Stimulated activated CD8-positive, alpha-beta memory T cell treated with anti-CD3 and anti-CD28 coated beads, Interleukin-4, amount 100 ng/mL, for 48 hours (primary cell): ENCODE measurements at regions not wholly inside any gene's neighbourhood (a gene's known extent, or its start where the extent isn't known, plus 50 kb on each side); places are given as distances from the start of the nearest gene placed in this dataset.
"Not testable (repeated sequence)": the region's sequence is repeated elsewhere in the genome, so short reads cannot be mapped to it uniquely, and the experiment has no call there.

Experiments used
- DNase-seq: peaks from one replicate; pipeline ENCODE4 v3.0.0-alpha.2; 2020

- no peak for DNase-seq
Measured at GRCh38 chr9:117649126-117649525, 55.1 kb upstream of the TLR4 start.

GRCh38 chr9:117644932-117645636, 59.1 kb upstream of the TLR4 start:
- DNase-seq = no peak

GRCh38 chr9:117644133-117644931, 59.9 kb upstream of the TLR4 start:
- DNase-seq = peak; percentile 77

GRCh38 chr9:117643288-117643654, 60.9 kb upstream of the TLR4 start:
- no peak for DNase-seq

- DNase-seq = not testable (repeated sequence)
Measured at GRCh38 chr9:117642571-117643287, 61.5 kb upstream of the TLR4 start.

- DNase-seq = no peak
Measured at GRCh38 chr9:117636681-117637080, 67.5 kb upstream of the TLR4 start.

GRCh38 chr9:117625154-117625553, 79.0 kb upstream of the TLR4 start:
- DNase-seq = no peak

- DNase-seq = no peak
Measured at GRCh38 chr9:117624106-117624505, 80.1 kb upstream of the TLR4 start.

GRCh38 chr9:117622347-117622746, 81.9 kb upstream of the TLR4 start:
- no peak for DNase-seq

- DNase-seq = no peak
Measured at GRCh38 chr9:117616431-117616831, 87.8 kb upstream of the TLR4 start.

GRCh38 chr9:117612317-117612716, 91.9 kb upstream of the TLR4 start:
- no peak for DNase-seq

- DNase-seq = no peak
Measured at GRCh38 chr9:117597977-117598376, 106.2 kb upstream of the TLR4 start.

GRCh38 chr9:117596678-117597077, 107.5 kb upstream of the TLR4 start:
- DNase-seq = no peak

- DNase-seq = no peak
Measured at GRCh38 chr9:117595650-117596049, 108.6 kb upstream of the TLR4 start.

GRCh38 chr9:117587263-117587662, 116.9 kb upstream of the TLR4 start:
- no peak for DNase-seq

- no peak for DNase-seq
Measured at GRCh38 chr9:117574099-117574498, 130.1 kb upstream of the TLR4 start.

- DNase-seq = no peak
Measured at GRCh38 chr9:117564839-117565238, 139.4 kb upstream of the TLR4 start.

- DNase-seq = no peak
Measured at GRCh38 chr9:117561761-117562160, 142.4 kb upstream of the TLR4 start.

GRCh38 chr9:117555964-117556629, 141.2 kb upstream of the ASTN2 start:
- DNase-seq = peak; percentile 66

GRCh38 chr9:117552811-117553210, 138.0 kb upstream of the ASTN2 start:
- DNase-seq = no peak

GRCh38 chr9:117551171-117551570, 136.3 kb upstream of the ASTN2 start:
- no peak for DNase-seq

GRCh38 chr9:117549444-117549843, 134.6 kb upstream of the ASTN2 start:
- DNase-seq = no peak

- no peak for DNase-seq
Measured at GRCh38 chr9:117548556-117548955, 133.7 kb upstream of the ASTN2 start.
